HG03108 (cell line): ENCODE measurements at regions not wholly inside any gene's neighbourhood (a gene's known extent, or its start where the extent isn't known, plus 50 kb on each side); places are given as distances from the start of the nearest gene placed in this dataset.

Source experiments
- ATAC-seq: cut with Tn5 transposase; IDR thresholded peaks from one replicate; pipeline ENCODE4 v1.9.1; 2021; ENCODE audit warnings: moderate library complexity; ENCODE audit not compliant: unreplicated experiment

DNA sequence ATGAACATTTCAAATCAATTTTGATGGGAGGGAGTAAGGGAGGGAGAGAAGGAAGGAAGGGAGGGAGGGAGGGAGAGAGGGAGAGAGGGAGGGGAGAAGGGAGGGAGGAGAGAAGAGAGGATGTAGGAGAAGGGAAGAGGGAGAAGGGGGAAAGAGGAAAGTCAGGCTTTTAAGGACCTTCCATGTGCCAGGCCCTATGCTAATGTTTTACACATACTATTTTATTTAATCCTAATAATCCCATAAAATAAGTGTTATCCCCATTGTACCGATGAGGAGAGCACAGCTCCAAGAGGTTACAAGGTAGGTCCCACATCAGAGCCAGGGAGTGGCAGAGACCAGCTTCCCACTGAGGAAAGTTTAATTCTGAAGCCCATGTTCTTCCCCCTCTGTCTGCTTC is 341.9 kb downstream of the RAB28 start:
- ATAC-seq = no peak

DNA sequence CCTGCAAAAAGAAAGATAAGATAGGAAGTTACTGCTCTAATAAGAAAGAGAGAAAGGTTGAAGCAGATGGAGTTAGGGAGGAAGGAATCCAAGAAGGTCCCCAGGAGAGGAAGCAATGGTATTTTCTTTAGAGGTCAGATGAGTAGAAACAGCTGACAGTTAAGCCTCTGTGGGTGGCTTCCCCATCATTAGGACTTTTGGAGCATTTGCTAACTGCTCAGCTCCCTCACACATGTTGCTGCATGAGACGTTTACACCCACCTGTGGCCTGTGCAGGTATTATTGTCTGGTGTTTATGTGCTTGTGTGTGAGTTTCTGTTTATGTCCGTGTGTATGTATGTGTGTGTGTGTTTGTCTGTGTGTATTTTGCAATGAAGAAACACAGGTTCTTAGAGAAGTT is 346.8 kb downstream of the RAB28 start:
- ATAC-seq = no peak

GRCh38 chr4:13133700-13134099 is 350.4 kb downstream of the RAB28 start:
- ATAC-seq = no peak

DNA sequence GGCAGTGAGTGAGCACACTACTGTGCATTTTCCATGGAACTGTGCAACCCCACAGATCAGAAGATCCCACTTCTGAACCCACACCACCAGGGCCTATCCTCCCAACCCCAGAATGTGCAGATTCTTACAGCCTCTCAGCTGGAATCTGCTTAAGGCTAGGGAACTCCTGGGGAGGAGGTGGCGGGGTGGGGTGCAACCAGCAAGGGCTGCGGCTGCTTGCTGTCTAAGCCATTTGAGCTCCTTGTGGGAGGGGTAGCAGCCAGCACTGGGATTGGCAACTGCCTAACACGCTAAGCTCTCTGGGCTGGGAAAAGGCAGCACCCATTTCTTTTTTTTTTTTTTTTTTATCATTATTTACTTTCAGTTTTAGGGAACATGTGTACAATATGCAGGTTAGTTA is 353.3 kb downstream of the RAB28 start:
- no peak for ATAC-seq

DNA sequence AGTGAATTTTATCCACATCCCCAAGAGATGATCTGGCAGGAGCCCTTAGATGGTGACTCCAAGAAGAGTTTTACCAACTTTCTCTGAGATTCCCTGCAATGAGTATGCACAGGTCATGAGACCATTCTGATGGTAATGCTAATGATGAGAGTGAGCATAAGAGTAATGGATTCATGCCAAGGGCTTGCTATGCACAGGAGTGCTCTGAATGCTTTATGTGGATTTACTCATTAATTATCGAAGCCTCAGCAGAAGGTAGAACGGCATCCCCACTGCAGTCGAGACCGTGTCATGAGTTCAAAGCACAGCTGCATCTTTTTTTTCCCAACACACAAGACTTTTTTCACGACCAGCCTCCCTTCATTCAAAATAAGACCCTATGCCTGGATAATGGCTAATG is 355.0 kb downstream of the RAB28 start:
- no peak for ATAC-seq

DNA sequence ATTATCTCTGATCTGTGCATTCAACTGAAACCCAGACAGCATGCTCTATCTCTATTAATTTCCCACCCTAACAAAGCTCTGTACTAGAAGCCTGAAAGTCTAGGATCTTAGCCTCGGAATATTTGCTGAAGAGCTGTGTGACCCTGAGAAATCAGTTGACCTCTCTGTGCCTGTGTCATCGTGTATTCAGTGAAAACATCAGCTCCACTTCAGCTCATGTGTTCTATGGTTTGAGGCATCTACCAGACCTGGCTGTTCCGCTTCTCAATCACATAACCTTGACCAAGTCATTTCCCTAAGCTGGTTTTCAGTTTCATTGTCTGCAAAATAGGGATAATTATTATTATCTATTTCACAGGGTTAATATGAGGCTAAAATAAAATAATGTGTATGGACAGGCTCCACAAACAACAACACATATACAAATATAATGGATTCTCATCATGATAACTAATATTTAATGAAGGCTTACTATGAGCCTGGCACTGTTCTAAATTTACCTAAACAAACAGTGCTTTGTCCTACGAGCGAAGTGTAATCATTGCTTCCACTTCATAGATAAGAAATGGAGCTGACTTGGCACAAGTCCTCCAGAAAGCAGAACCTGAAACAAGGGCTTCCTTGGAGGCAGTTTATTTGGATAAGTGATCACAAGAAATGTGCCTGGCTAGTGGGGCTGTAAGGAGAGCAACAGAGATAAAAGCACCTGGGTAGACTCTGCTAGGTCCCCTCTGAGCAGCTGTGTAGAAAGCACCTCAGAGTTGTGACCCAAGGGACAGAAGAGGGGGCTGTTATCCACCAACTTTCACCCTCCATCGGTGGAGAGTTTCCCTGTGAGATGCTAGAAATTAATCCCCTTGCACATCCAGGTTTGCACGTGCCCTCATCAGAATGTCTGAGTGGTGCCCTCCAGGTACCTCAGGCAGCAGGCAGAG is 356.9 kb downstream of the RAB28 start:
- ATAC-seq = no peak

- ATAC-seq = no peak
Observed at GRCh38 chr4:13118633-13119032, 365.5 kb downstream of the RAB28 start.

- ATAC-seq = no peak
Observed at GRCh38 chr4:13117185-13117584, 367.0 kb downstream of the RAB28 start.

- ATAC-seq = no peak
Observed at GRCh38 chr4:13112030-13112429, 372.1 kb downstream of the RAB28 start.

DNA sequence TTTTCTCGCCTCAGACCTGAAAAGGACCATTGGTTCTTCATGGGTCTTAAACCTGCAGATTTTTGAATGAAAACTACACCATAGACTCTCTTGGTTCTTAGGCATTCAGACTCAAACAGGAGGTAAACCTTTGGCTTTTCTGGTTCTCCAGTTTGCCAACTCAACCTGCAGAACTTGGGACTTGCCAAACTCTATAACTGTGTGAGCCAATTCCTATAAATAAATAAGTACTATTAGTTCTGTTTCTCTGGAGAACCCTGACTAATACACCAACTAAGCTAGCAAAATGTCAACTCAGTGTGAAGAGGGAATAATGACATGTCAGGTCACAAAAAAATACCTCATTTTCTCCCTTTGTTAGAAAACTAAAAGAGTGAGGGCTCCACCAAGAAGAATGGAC is 374.6 kb downstream of the RAB28 start:
- ATAC-seq = no peak

DNA sequence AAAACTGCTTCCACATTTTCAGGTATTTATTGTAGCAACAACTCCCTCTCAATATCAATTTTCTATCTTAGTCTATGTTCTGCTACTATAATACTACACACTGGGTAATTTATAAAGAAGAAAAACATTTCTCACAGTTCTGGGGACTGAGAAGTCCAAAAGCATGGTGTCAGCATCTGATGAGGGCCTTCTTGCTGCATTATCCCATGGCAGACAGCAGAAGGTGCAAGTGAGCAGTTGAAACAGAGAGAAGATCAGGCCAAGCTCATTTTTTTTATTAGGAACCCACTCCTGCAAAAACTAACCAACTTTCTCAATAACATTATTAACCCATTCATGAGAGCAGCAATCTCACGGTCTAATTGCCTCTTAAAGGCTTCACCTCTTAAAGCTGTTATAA is 376.0 kb downstream of the RAB28 start:
- no peak for ATAC-seq

DNA sequence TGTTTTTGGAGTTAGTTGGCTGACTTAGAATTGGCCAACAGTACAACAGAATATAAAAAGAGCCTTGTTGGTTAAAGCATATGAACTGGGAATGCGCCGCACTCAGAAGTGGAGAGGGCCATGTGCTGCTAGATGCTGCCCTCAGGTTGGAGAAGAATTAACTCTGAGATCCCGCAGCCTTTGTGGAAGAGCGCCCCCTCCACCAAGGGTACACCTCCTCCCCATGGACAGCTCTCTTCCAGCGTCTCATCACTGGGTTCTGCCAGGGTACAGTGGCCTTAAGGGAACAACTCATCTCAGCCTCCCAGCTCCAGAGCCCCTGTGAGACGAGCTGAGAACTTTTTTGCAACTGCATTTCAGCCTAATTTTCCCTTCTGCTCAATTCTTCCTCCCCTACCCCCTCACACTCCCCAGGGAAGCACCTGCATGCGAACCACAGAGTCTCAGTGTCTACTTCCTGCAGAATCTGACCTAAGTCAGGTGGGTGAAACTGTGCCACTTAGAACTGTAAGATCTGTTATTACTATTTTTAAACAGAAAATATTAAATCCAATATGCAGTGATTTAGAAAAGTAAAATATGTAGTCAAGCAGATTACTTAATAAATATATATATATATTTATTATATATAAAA is 380.6 kb downstream of the RAB28 start:
- ATAC-seq = no peak

GRCh38 chr4:13102092-13102742 is 381.9 kb downstream of the RAB28 start:
- no peak for ATAC-seq

DNA sequence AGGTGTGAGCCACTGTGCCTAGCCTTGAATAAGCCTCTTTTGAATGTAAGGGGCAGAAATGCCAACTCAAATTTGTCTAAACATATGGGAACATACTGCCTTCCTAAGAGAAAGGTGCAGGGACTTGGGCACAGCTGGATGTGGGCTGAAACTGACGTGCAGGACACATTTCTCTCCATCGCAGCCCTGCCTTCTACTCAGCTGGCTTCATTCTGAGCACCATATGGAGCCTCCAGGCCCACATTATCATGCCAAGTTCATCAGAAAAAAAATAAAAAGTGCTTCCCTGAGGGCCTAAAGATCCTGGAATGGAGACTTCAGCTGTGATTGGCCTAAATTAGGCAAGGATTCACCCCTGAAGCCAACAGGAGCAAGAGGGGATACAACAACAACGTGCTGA is 386.2 kb downstream of the RAB28 start:
- ATAC-seq = no peak

GRCh38 chr4:13095722-13096121 is 388.4 kb downstream of the RAB28 start:
- no peak for ATAC-seq

DNA sequence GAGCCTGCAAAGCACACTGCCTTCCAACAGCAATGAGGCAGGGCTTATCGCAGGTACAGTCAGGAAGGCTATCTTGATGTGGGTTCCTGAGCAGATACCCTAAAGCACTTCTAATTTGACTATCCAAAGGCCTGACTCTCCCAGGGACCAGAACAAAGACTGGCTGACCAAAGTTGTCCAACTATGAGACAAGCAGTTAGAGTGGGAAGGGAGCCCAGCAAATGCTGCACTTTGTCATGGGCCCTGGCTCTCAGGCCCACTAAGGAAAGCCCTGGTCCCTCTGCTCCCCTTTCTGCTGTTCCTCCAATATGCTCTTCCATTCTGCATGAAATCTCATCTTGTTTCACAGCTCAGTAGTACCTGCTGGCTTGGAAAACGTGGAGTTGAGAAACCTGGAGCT is 391.0 kb downstream of the RAB28 start:
- no peak for ATAC-seq

GRCh38 chr4:13092702-13093101 is 391.4 kb downstream of the RAB28 start:
- no peak for ATAC-seq

- no peak for ATAC-seq
Observed at GRCh38 chr4:13089659-13089998, 394.5 kb downstream of the RAB28 start.

- no peak for ATAC-seq
Observed at GRCh38 chr4:13088726-13089658, 395.1 kb downstream of the RAB28 start.

DNA sequence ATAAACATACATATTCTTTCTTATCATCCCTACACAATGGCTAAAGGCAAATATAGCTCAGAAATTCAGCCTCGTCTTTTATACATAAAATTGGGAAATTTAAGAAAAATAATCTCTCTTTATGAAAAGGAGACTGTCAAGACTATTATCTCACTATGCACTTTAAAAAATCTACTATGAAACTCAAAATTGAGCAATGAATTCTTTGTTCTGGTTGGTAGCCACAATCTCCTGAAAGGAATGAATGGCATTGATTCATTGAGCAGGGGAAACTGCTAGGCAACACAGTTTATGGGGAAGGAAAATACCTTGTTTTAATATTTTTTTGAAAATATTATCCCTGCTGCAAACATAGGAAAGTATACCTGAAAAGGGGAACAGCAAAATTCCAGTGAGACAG is 397.1 kb downstream of the RAB28 start:
- no peak for ATAC-seq

DNA sequence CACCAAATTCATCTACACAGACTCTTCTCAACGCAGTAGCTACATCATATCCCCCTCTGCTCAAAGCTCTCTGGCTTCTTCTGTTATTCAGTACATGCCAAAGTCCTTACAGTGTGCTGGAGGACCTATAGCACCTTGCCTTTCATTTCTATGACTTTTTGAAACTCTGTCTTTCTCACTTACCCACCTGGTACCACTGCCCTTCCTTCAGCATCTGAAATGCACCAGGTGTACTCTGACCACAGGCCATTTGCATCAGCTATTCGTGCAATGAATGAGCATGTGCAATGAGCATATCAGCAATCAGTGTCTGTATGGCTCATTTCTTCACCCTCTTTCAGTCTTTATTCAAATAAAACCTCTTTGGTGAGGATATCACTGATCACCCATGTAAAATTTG is 399.9 kb downstream of the RAB28 start:
- no peak for ATAC-seq
